Spleen (tissue), 7 donors: ENCODE measurements at regions not wholly inside any gene's neighbourhood (a gene's known extent, or its start where the extent isn't known, plus 50 kb on each side); places are given as distances from the start of the nearest gene placed in this dataset.

Experiments
- POLR2A ChIP-seq, 3 donors: fragments of 450-650 bp; IDR thresholded peaks; one replicate each; pipeline ENCODE4 v1.5.1; 2017; ENCODE audit warnings: antibody characterized with exemption in 3 of 3, mild to moderate bottlenecking in 1 of 3
- POLR2AphosphoS5 ChIP-seq, 3 donors: sonication (generic); formaldehyde crosslinking; IDR thresholded peaks; one replicate each; pipeline ENCODE4 v1.5.1; 2017; ENCODE audit warnings: antibody characterized with exemption in 3 of 3
- TF ChIP-seq, protein P1 (sequence below), 11 experiments: fragments of 200-600 bp in 7 of 11; fragments of 450-650 bp in 4 of 11; sonication (generic) in 4 of 11; IDR thresholded peaks in 8 of 11; conservative IDR thresholded peaks in 3 of 11; 1 replicate in 7 of 11; 2 replicates in 4 of 11; pipeline versions ENCODE4 v1.4.0 to v1.8.0; 2016 to 2021; ENCODE audit warnings: antibody characterized with exemption in 11 of 11, inconsistent platforms in 4 of 11, mild to moderate bottlenecking in 1 of 11
- donor health status: DM: no; HTN: no; CAD: no; lungs with moderate emphysema.
- donor health status: DM: no; HTN: no; CAD: no.
- donor health status: DM: no; HTN: no; CAD: no.

GRCh38 chr12:114866331-114866730, 182.4 kb upstream of the TBX3 start:
- no peak for TF ChIP-seq POLR2AphosphoS5 (IDR thresholded peaks at IDR 0.05)
- no peak for TF ChIP-seq POLR2A (IDR thresholded peaks at IDR 0.05)
- TF ChIP-seq, protein P1, sequence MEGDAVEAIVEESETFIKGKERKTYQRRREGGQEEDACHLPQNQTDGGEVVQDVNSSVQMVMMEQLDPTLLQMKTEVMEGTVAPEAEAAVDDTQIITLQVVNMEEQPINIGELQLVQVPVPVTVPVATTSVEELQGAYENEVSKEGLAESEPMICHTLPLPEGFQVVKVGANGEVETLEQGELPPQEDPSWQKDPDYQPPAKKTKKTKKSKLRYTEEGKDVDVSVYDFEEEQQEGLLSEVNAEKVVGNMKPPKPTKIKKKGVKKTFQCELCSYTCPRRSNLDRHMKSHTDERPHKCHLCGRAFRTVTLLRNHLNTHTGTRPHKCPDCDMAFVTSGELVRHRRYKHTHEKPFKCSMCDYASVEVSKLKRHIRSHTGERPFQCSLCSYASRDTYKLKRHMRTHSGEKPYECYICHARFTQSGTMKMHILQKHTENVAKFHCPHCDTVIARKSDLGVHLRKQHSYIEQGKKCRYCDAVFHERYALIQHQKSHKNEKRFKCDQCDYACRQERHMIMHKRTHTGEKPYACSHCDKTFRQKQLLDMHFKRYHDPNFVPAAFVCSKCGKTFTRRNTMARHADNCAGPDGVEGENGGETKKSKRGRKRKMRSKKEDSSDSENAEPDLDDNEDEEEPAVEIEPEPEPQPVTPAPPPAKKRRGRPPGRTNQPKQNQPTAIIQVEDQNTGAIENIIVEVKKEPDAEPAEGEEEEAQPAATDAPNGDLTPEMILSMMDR (IDR thresholded peaks at IDR 0.05 in 8 of 11, conservative IDR thresholded peaks at IDR 0.05 in 3 of 11), result no peak
